ENCODE measurements at regions not wholly inside any gene's neighbourhood (a gene's known extent, or its start where the extent isn't known, plus 50 kb on each side); places are given as distances from the start of the nearest gene placed in this dataset.

DNA sequence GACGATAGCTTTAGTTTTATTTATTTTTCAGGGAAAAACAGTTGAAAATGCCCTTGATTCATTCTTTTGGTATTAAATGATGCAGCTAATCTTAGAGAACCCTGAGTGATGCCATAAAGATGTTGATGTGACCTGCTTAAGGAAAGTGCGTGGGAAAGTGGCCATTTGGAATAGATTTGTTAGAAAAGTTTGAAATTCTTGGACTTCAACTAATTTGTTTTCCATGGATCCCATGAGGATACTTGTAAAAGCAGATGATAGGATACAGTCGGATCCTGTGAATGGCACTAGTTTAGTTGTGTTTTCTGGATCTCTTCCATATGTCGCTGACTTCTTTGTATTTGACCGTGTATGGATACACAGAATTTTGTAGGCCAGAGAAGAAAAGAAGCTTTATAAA lies 69.0 kb downstream of the SEPTIN7 start:
- Histone ChIP-seq H3K9me3 (no peaks in the 10 kb centered on the region), H3K4me1 (peaks cover 9% of the 10 kb centered on the region; the same call in 2 of the 3 replicates), H3K27ac (no peak overlapping the region), H3K4me2 (no peak overlapping the region), H3K4me3 (no peak overlapping the region)
- 87% methylated on average over 5 of the region's 5 CpGs for WGBS (ENCODE audit: missing lambda C conversion rate)
- DNase-seq (ENCODE audit: low read depth in 1 of 2, low spot score in 1 of 2) = no peak
- ChIA-PET CTCF (interaction anchor here (1.0 to 1.1 kb wide), 2 partner anchors 26 to 160 kb away, joined by 3 read pairs; no protein-coding TSS in a partner anchor), POLR2A (no interaction called here)
- no peak for ATAC-seq
- FAIRE-seq = no peak
- TF ChIP-seq BHLHE40 (IDR thresholded peaks at IDR 0.05; ENCODE audit: low read depth, low read length) = no peak
- TF ChIP-seq GATA3 (IDR thresholded peaks at IDR 0.05; ENCODE audit: borderline replicate concordance) = no peak
- TF ChIP-seq MAFK (IDR thresholded peaks at IDR 0.05; ENCODE audit: partially characterized antibody) = no peak
- TF ChIP-seq, protein P1, sequence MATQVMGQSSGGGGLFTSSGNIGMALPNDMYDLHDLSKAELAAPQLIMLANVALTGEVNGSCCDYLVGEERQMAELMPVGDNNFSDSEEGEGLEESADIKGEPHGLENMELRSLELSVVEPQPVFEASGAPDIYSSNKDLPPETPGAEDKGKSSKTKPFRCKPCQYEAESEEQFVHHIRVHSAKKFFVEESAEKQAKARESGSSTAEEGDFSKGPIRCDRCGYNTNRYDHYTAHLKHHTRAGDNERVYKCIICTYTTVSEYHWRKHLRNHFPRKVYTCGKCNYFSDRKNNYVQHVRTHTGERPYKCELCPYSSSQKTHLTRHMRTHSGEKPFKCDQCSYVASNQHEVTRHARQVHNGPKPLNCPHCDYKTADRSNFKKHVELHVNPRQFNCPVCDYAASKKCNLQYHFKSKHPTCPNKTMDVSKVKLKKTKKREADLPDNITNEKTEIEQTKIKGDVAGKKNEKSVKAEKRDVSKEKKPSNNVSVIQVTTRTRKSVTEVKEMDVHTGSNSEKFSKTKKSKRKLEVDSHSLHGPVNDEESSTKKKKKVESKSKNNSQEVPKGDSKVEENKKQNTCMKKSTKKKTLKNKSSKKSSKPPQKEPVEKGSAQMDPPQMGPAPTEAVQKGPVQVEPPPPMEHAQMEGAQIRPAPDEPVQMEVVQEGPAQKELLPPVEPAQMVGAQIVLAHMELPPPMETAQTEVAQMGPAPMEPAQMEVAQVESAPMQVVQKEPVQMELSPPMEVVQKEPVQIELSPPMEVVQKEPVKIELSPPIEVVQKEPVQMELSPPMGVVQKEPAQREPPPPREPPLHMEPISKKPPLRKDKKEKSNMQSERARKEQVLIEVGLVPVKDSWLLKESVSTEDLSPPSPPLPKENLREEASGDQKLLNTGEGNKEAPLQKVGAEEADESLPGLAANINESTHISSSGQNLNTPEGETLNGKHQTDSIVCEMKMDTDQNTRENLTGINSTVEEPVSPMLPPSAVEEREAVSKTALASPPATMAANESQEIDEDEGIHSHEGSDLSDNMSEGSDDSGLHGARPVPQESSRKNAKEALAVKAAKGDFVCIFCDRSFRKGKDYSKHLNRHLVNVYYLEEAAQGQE (IDR thresholded peaks at IDR 0.05) = no peak
- no peak for TF ChIP-seq JUNB (IDR thresholded peaks at IDR 0.05)
- TF ChIP-seq RARB (CRISPR knock-in tag; IDR thresholded peaks at IDR 0.05) = no peak
- TF ChIP-seq FOSL2 (IDR thresholded peaks at IDR 0.05) = no peak
- no peak for TF ChIP-seq FOSL2 (CRISPR knock-in tag; IDR thresholded peaks at IDR 0.05)
- no peak for TF ChIP-seq POLR2AphosphoS2 (conservative IDR thresholded peaks at IDR 0.05; ENCODE audit: low read length)
- TF ChIP-seq, protein P2, sequence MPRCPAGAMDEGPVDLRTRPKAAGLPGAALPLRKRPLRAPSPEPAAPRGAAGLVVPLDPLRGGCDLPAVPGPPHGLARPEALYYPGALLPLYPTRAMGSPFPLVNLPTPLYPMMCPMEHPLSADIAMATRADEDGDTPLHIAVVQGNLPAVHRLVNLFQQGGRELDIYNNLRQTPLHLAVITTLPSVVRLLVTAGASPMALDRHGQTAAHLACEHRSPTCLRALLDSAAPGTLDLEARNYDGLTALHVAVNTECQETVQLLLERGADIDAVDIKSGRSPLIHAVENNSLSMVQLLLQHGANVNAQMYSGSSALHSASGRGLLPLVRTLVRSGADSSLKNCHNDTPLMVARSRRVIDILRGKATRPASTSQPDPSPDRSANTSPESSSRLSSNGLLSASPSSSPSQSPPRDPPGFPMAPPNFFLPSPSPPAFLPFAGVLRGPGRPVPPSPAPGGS (IDR thresholded peaks at IDR 0.05) = no peak
- no peak for TF ChIP-seq CHD2 (IDR thresholded peaks at IDR 0.05; ENCODE audit: low read length, partially characterized antibody)
- no peak for TF ChIP-seq EHF (CRISPR knock-in tag; IDR thresholded peaks at IDR 0.05)
- TF ChIP-seq RCOR1 (IDR thresholded peaks at IDR 0.05; ENCODE audit: low read depth, low read length) = no peak
- no peak for TF ChIP-seq RNF2 (IDR thresholded peaks at IDR 0.05; ENCODE audit: borderline replicate concordance, low read depth)
- TF ChIP-seq, protein P3, sequence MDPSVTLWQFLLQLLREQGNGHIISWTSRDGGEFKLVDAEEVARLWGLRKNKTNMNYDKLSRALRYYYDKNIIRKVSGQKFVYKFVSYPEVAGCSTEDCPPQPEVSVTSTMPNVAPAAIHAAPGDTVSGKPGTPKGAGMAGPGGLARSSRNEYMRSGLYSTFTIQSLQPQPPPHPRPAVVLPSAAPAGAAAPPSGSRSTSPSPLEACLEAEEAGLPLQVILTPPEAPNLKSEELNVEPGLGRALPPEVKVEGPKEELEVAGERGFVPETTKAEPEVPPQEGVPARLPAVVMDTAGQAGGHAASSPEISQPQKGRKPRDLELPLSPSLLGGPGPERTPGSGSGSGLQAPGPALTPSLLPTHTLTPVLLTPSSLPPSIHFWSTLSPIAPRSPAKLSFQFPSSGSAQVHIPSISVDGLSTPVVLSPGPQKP (IDR thresholded peaks at IDR 0.05; ENCODE audit: low read depth, low read length) = no peak
- TF ChIP-seq, protein P4, sequence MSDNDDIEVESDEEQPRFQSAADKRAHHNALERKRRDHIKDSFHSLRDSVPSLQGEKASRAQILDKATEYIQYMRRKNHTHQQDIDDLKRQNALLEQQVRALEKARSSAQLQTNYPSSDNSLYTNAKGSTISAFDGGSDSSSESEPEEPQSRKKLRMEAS (IDR thresholded peaks at IDR 0.05) = no peak
- no peak for TF ChIP-seq HDAC2 (IDR thresholded peaks at IDR 0.05)
- no peak for TF ChIP-seq HOXB5 (CRISPR knock-in tag; IDR thresholded peaks at IDR 0.05)
- TF ChIP-seq PHF8 (IDR thresholded peaks at IDR 0.05; ENCODE audit: borderline replicate concordance, low read depth) = no peak

DNA sequence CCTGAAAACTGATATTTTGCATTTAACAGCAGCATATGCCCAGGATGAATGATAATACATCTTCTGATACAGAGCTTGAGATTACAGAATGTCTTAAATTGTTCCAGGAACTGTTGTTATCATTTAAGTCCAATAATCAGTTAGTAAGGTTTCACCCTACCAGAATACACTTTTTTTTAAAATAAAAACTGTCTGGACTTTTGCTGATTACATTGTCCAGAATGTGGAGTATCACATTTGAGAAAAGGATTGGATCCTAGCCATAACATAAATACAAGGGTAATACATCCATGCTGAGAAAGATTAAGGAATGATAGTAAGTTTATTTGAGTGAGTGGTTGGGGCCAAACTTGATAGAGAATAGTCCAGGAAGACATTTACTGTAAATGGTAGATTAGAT lies 71.0 kb downstream of the SEPTIN7 start:
- CTCF ChIA-PET = no interaction called here
- no peak for TF ChIP-seq CHD2 (IDR thresholded peaks at IDR 0.05; ENCODE audit: low read length, partially characterized antibody)
- TF ChIP-seq NFE2L2 (conservative IDR thresholded peaks at IDR 0.05; ENCODE audit: low read length) = no peak
- no peak for TF ChIP-seq POLR2AphosphoS2 (conservative IDR thresholded peaks at IDR 0.05; ENCODE audit: low read length)
- no peak for TF ChIP-seq ZFP36 (IDR thresholded peaks at IDR 0.05; ENCODE audit: borderline replicate concordance, partially characterized antibody)
- no peak for TF ChIP-seq SREBF2 (IDR thresholded peaks at IDR 0.05)
- no peak for TF ChIP-seq CHD4 (IDR thresholded peaks at IDR 0.05; ENCODE audit: borderline replicate concordance)
- TF ChIP-seq, protein P4 (IDR thresholded peaks at IDR 0.05) = no peak
- TF ChIP-seq FOXS1 (CRISPR knock-in tag; IDR thresholded peaks at IDR 0.05) = no peak
- TF ChIP-seq, protein P5, sequence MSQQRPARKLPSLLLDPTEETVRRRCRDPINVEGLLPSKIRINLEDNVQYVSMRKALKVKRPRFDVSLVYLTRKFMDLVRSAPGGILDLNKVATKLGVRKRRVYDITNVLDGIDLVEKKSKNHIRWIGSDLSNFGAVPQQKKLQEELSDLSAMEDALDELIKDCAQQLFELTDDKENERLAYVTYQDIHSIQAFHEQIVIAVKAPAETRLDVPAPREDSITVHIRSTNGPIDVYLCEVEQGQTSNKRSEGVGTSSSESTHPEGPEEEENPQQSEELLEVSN (IDR thresholded peaks at IDR 0.05; ENCODE audit: borderline replicate concordance, low read depth) = no peak
- TF ChIP-seq, protein P6, sequence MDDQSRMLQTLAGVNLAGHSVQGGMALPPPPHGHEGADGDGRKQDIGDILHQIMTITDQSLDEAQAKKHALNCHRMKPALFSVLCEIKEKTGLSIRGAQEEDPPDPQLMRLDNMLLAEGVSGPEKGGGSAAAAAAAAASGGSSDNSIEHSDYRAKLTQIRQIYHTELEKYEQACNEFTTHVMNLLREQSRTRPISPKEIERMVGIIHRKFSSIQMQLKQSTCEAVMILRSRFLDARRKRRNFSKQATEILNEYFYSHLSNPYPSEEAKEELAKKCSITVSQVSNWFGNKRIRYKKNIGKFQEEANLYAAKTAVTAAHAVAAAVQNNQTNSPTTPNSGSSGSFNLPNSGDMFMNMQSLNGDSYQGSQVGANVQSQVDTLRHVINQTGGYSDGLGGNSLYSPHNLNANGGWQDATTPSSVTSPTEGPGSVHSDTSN (IDR thresholded peaks at IDR 0.05) = no peak
- TF ChIP-seq HDAC2 (IDR thresholded peaks at IDR 0.05) = no peak
- TF ChIP-seq FOSL2 (IDR thresholded peaks at IDR 0.05) = no peak
- TF ChIP-seq FOSL2 (CRISPR knock-in tag; IDR thresholded peaks at IDR 0.05) = no peak
- no peak for TF ChIP-seq BHLHE40 (IDR thresholded peaks at IDR 0.05; ENCODE audit: low read depth, low read length)
- no peak for TF ChIP-seq MAZ (IDR thresholded peaks at IDR 0.05; ENCODE audit: borderline replicate concordance, low read depth, low read length)
- POLR2A ChIA-PET = no interaction called here
- H3K9me3 ChIP-seq = no peaks in the 10 kb centered on the region
- no peak overlapping the region for H3K27ac ChIP-seq
- peaks cover 19% of the 10 kb centered on the region; the same call in 2 of the 3 replicates for H3K4me1 ChIP-seq
- H3K4me3 ChIP-seq = no peak overlapping the region
- ATAC-seq (no peak), DNase-seq (ENCODE audit: low read depth in 1 of 2, low spot score in 1 of 2) (no peak), FAIRE-seq (no peak)
- H3K4me2 ChIP-seq = no peak overlapping the region
